D721Med (cell line): ENCODE measurements at regions not wholly inside any gene's neighbourhood (a gene's known extent, or its start where the extent isn't known, plus 50 kb on each side); places are given as distances from the start of the nearest gene placed in this dataset.

Source experiments
- DNase-seq: peaks from one replicate; pipeline ENCODE4 v3.0.0; 2011; ENCODE audit warnings: low spot score; ENCODE audit not compliant: insufficient read length
- FAIRE-seq: peaks from 2 replicates; lab custom pipeline; 2011; peaks lifted over from hg19 to GRCh38; lab: Jason Lieb, UNC
- TF ChIP-seq, protein P1 (sequence below): IDR thresholded peaks from 2 replicates; pipeline ENCODE4 v1.5.1; 2012; ENCODE audit warnings: mild to moderate bottlenecking, control low read depth; ENCODE audit not compliant: insufficient read depth; ENCODE audit errors: missing control alignments

DNA sequence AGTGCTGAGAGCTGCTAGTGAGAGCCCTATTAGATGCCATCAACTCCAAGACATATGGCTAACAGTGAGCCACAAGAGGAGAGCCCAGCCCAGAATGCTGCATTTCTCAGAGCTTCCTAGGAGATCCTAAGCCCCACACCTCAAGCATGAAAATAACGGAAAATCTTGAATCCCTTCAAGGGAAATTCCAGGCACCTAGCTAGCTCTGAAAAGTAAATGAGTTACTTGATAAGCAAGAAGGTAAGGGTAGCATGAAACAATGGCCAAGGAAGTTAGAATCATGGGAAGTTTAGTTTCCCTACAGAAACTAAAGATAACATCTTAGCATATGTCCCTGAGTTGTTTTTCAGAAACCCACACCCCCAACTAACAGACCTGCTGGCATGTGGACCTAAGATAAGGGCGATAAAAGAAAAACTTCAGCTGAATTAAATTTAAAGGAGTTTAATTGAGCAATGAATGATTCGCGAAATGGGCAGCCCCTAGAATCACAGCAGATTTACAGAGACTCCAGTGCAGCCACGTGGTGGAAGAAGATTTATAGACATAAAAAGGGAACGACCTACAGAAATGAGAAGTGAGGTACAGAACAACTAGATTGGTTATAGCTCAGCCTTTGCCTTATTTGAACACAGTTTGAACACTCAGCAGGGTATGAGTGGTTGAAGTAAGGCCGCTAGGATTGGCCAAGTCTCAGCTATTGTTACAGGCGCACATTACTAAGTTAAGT lies 301.3 kb upstream of the DACH1 start:
- TF ChIP-seq, protein P1, sequence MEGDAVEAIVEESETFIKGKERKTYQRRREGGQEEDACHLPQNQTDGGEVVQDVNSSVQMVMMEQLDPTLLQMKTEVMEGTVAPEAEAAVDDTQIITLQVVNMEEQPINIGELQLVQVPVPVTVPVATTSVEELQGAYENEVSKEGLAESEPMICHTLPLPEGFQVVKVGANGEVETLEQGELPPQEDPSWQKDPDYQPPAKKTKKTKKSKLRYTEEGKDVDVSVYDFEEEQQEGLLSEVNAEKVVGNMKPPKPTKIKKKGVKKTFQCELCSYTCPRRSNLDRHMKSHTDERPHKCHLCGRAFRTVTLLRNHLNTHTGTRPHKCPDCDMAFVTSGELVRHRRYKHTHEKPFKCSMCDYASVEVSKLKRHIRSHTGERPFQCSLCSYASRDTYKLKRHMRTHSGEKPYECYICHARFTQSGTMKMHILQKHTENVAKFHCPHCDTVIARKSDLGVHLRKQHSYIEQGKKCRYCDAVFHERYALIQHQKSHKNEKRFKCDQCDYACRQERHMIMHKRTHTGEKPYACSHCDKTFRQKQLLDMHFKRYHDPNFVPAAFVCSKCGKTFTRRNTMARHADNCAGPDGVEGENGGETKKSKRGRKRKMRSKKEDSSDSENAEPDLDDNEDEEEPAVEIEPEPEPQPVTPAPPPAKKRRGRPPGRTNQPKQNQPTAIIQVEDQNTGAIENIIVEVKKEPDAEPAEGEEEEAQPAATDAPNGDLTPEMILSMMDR = no peak

DNA sequence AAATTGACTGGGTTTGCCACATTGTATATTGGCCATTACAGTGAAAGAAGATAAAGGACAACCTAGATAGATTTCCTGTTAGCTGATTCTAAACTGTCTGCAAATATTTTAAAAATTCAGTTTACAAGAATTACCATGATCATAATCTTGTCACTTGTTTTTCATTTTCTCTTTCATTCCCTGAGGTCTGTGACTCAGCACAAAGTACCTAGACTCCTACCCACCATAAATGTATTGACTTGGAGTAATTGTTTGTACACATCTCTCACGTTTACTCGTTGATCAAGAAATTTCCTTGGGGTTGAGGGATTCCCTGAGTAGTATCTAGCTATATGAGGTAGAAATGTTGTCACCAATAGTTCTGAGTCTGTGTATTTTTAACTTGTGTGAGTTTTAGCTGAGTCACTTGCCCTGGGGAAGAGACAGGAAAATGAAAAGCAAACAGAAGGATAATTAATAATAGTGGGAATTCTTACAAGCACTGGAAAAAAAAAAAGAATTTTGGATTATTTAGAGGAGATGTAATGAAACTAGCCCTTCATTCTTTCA lies 299.2 kb upstream of the DACH1 start:
- FAIRE-seq = no peak
- TF ChIP-seq, protein P1 = no peak
- no peak for DNase-seq

More for the DNA sequence above, 301.3 kb upstream of the DACH1 start:
- DNase-seq = no peak
- FAIRE-seq = no peak

DNA sequence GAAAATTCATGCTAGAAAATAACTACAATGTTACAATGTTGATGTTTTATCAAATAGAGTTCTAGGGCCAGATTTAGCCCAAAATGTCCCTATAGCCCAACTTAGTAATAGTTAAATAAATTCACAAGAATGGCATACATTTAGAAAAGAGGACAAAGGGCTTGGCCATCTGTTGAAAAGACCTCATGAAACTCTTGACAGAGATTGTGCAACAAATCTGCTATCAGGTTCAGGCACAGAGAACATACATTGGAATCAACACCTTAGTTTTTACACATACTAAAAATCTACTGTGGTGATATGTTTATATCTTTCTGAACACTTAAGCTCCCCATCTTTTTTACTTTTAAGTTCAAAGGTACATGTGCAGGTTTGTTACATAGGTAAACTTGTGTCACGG lies 298.3 kb upstream of the DACH1 start:
- FAIRE-seq (no peak), DNase-seq (no peak)
- TF ChIP-seq, protein P1 = no peak

- DNase-seq (no peak), FAIRE-seq (no peak)
- TF ChIP-seq, protein P1 = no peak
Observed at GRCh38 chr13:72164811-72165210, 297.8 kb upstream of the DACH1 start.

GRCh38 chr13:72163678-72164077 lies 296.7 kb upstream of the DACH1 start:
- TF ChIP-seq, protein P1 = no peak
- DNase-seq = no peak
- FAIRE-seq = no peak

DNA sequence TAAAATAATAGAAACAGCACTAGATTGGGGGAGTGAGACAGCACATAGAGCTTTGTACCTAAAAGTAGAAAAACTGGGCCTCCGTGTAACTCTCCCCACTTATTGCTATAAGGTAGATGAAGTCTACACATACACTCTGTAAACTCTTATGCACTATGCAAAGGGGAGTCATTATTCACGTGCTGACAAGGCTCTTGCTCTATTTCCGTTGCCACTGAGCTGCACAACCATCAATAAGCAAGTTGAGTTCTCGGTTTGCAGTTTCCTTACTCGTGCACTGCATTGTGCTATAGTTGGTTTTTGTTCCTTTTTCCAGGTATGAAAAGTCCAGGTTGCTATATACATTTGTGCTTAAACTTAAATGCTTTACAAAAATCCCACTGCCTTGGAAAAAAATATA lies 294.0 kb upstream of the DACH1 start:
- TF ChIP-seq, protein P1 = no peak
- DNase-seq (no peak), FAIRE-seq (no peak)

DNA sequence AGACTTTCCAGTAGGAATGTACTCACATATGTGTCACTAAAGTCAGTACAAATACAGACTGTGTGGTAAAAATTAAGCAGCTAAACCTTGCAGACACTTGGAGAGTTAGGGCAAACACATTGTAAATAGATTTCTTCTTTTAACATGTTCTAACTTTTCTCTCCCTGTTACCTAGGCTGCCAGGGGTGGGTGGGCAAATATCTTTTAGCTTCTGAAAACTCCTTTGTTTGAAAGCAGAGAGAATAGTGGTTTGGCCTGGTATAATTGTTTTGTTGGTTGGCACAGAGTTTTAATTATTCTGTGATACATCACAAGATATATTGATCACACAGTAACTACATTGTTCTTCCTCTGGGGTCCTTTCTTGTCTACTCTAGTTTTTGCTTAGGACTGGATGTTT lies 289.8 kb upstream of the DACH1 start:
- TF ChIP-seq, protein P1 = no peak
- DNase-seq = no peak
- no peak for FAIRE-seq
